Stimulated activated CD4-positive, alpha-beta T cell treated with anti-CD3 and anti-CD28 coated beads, TNF-alpha, amount 100 ng/mL, for 1 hour (primary cell): ENCODE measurements at regions not wholly inside any gene's neighbourhood (a gene's known extent, or its start where the extent isn't known, plus 50 kb on each side); places are given as distances from the start of the nearest gene placed in this dataset.
"Not testable (repeated sequence)": the region's sequence is repeated elsewhere in the genome, so short reads cannot be mapped to it uniquely, and the experiment has no call there.

Source experiments
- DNase-seq, 3 donors: peaks; one replicate each; pipeline ENCODE4 v3.0.0-alpha.2; 2020; ENCODE audit warnings: low read depth in 3 of 3, low spot score in 1 of 3

DNA sequence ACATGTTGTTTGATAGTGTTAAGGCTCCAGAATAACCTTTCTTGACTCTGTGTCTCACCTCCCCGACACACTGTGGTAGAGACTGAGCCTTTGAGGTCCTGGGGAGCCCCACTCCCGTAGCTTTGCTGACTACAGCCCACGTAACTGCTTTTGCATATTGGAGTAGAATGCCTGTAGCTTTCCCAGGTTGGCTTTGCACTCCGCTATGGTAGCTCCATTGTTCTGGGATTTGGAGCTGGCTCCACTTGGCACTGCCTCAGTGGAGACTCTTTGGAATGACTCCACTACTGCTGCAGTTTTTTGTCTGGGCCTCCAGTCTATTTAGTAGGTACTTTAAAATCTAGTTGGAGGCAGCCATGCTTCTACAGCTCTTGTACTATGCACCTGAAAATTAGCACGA, 56.2 kb upstream of the ANXA1 start:
- DNase-seq, result no peak

DNA sequence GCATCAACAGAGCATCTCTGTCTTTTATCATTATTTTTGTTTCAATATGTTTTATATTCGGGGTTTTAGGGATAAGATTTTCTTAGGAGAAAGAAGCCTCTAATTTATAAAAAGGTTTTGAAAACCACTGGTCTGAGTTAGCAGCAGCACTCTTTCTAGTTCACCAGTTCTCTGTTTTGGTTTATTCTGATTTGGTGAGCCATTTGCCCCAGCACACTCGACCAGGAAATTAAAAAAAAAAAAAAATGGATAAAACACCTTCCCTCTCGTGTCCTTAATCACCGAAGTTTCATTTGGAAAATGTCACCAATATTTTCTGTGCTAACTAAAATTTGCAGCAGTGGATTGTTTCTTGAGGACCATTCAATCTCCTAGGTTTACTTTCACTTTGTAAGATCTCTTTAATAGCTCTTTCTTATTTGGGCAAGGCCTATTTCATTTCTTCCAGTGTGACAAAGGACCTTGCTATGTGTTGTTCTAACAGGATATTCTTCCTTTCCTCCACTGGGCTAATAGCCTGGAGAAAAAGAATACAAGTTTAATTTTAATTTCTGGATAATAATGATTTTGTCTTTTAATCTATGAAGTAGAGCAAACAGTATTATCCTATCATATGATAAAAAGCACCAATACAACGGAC, 57.8 kb upstream of the ANXA1 start:
- no peak for DNase-seq

DNA sequence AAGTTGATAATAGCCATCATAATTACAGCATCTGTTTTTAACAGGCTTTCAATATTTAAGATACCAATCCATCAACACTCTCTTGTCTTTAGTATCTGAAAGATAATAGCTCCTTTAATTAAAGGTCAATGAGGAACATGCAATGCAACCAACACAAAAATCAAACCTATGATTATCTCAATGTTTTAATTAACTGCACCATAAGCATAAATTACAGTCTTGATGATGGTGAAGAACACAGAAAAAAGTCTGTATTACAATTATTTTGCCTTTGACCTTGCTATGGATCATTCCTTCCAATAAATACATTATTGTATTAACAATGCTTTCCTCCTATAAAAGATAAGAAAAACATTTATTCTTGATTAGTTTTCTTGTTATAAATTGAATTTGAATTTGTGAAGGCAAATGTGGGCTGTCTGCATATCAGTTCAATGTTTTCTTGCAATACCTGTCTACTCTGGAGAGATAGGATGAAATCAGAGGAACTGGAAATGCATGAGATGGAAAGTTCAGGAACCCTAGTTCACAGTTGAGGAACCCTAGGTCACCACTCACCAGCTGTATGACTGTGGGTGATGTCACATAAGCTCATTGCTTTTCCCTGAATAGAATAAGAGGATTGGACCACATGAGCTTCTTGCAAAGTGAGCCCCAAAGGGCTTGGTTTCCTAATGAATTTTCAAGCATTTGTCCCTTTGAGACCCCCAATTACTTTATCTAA, 58.5 kb upstream of the ANXA1 start:
- DNase-seq, result no peak

DNA sequence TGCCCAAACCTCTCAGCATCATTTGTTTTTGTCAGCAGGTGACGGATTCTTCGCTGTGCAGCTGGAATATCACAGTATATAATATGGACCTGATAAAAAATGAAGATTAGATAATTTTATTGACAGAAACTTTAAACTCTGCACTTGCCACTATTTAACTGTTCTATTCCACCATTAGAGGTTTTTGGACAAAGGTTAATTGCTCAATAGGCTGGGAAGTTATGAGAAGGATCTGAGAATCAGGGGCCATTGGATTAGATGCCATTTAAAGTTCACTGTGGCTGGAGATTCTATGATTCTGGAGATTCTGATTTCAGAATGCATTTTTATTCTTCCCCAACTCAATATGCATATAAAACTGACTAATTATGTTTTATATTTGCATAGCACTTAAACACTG, 59.8 kb upstream of the ANXA1 start:
- no peak for DNase-seq

DNA sequence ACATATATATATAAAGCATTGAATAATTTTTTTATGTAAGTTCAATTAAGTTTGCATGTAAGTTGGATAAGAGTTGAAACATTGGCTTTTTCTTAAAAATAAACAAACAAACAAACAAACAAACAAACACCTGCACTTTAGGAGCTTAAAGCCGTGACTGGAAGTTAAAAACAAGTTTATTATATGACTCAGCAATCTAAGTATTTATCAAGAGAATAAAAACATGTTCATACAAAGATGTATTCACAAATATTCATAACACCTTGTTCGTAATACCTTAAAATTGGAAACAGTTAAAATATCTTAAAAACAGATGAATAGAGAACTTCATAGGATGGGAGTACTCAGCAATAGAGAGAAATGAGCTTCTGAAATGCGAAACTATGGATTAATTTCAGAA, 61.5 kb upstream of the ANXA1 start:
- DNase-seq, result no peak

DNA sequence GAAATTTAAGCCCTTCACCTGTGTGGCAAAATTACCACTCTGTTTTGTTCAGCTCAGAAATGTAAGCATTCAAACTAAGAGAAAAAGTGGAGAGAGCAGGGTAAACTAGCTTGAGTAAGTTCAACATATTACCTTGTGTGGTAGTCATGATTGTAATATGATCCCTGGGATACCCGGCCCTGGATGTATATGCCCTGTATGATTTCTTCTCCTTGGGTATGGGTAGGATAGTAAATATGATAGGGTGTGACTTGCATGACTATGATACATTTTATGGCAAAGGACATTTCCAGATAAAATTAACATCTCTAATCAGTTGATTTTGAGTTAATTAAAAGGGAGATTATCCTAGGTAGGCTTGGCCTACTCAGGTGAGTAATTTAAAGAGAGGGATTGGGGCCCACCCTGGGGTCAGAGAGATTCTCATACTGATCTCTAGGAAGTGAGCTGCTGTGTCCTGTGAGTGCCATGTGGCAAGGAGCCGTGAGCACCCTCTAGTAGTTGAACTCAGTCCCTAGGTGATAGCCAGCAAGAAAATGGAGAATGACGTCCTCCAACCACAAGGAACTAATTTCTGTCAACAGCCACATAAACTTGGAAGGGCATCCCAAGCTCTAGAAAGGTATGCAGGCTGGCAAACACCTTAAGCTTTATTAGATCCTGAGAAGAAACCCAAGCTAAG, 62.2 kb upstream of the ANXA1 start:
- no peak for DNase-seq

DNA sequence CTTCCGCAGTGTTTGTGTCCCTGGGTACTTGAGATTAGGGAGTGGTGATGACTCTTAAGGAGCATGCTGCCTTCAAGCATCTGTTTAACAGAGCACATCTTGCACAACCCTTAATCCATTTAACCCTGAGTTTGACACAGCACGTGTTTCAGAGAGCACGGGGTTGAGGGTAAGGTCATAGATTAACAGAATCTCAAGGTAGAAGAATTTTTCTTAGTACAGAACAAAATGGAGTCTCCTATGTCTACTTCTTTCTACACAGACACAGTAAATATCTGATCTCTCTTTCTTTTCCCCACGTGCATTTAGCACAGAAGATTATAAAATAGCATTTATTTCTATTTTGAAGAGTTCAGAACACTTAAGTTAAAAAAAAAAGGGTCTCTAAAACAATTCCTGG, 63.8 kb upstream of the ANXA1 start:
- not testable (repeated sequence) for DNase-seq

DNA sequence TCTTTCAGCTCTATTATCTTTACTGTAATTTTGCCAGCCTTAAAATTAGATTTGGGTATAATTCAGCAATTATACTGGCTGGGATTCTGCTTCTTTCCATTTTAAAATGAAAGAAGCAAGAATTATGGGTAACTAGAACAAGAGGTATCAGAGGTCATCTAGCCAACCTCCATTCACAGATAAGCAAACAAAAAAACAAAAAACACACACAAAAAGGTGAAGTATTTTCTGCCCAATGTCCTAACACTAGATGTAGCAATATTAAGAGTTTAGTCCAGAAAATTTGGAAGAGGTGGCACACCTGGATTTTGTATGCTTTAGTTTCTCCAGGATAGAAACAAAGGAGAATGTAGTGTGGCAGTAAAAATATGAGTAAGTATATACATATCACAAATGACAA, 68.1 kb upstream of the ANXA1 start:
- DNase-seq, result no peak

DNA sequence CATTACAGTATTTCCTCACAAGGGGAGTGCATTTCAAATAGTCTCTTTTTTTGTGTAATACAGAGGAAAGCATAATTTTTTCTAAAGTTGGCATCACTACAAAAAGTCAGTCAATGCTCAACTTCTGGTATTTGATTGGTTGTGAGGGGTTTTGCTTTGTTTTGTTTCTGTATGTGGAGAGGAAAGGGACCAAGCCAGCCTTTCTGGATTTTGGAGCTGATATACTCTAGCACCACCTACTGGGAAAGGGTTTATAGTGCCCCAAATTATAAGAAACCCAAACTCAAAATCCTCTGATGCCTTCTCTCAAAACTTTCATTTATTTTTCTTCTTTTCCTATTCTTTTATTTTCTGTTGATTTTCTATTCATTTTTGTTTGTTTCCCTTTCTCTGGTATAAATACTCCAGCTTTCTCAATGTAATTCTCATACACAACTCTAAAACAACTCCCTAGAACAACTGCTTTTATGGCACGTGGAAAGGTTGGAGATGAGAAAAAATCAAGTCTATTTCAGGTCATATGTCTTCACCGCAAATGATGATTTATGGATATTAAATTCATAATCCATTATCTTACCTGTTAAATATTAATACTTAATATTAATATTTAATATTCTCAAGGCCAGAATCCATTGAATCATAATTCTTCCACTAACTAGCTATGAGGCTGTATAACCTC, 69.5 kb upstream of the ANXA1 start:
- DNase-seq, result no peak

DNA sequence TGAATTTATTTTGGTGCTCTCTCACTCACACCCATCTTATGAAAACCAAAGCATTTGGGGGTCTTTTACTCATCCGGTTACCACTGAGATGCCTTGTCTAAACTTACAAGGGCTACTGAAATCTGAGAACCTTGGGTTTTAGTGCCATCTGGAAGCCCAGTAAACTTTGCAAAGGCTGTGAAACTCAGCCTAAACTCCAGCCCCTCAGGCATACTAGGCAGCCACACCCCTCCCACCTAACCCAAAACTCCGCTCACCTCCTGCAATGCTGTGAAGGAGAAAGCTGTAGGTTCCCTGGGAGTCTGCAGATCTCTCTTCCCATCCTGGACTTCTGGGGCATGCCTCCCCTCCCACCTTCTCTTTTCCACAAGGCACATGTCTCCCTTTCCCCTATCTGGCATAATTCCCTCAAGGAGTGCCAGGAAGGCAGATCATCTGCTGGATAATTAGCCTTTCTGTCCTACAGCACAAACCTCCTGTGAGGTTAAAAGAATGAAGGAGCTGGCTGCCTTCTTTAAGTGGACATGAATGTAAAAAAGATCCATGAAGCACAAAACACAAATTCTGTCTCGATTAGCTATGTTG, 71.5 kb upstream of the ANXA1 start:
- no peak for DNase-seq

DNA sequence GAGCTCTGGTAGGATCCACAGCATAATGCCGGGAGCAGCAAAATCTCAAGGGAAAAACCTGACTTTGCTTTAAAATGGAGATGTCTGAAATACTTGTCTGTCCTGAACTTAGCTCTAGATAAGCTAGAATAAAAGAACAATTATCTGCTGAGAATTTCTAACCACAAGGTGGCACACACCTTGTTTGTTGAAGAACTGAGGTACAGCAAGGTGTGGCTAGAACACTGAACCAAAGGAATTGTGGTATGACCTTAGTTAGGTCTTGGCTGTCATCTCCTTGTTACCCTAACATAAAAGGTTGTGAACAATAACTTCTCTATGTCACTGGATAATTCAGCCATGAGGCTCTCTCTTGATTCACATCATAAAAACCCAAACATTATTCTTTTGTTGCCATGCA, 72.3 kb upstream of the ANXA1 start:
- no peak for DNase-seq

DNA sequence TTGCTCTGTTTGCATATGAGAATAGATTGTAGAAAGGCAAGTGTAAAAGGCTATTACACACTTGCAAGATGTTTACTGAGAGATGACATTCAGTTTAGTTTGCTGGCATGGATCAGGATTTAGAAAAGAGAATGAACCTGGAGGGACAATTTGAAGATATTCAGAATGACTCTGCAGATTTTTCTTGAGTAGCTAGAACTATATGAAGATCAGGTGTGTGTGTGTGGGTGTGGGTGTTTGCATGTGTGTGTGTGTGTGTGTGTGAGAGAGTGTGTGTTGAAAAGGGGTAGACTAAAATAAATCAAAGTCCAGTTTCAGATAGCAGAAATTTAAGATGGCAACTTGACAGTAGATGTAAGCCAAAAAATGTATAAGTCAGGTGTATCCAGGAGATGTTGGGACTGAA, 74.0 kb upstream of the ANXA1 start:
- DNase-seq, result no peak

DNA sequence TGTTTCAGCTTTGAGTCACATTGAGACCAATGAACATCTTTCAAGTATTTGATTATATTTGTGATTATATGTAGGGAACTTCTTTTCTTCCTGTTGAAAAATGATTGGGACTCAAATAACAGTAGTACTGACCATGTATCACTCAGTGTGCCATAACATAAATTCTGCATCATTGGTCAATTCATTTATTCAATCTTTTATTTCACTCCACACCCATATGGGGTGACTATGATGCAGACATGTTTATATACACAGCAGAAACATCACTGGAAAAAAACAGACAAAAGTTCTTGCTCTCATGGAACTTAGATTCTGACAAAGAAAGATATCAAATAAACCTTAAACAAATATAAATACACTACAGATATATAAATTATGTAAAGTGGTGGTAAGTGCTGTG, 74.7 kb upstream of the ANXA1 start:
- no peak for DNase-seq

DNA sequence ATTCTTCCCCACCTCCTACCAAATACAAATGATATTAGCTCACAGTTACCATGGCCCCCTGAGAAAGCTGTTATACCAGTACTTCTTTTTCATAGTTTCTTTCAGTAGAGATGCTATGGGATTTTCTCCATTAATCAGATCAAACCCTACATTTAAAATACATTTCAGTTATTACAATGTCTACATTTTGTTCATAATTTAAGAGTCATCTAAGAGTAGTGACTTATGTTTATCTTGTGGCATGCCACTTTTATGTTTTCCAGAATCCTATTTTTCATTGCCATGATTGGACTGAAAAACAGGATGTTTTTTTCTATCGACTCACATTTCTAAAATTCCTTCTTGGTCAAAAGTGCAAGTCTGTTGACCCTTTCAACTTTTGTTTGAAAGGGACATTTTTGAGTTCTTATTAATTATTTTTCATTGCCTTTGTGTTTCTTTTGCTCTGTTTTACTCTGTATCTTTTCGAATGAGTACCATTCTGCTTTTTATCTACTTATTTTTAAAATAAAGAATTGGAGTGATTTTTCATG, 77.4 kb upstream of the ANXA1 start:
- DNase-seq, result no peak

DNA sequence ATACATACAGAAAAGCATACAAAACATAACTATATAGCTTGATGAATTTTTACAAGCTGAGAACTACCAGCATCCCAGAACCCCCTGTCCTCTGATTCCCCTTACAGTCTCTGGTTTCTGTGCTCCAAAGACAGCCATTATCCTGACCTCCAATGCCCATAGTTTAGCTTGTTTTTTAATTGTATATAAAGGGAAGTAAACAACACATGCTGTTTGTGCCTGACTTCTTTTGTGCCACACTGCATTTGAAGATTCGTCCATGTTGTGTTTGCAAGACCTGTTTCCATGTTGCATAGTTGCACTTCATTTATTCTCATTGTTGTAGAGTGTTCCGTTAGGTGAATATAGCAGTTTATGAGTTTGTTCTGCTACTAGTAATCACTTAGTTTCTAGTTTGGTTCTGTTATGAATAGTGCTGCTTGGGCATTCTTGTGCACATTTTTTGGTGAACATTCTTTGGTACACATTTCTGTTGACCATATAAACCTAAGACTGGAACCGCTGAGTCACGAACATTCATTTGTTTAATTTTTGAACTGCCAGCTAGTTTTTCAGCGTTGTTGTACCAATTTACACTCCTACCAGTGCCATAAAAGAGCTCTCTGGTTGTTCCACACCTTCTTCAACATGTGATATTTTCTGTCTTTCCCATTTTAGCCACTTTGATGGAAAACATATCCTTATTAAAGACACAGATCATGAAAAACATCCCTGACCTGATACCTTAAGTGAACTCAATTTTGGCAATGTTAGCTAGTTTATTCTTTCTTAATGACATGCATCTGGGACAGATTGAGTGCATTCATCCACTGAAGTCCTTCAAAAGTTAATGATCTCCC, 78.1 kb upstream of the ANXA1 start:
- no peak for DNase-seq

DNA sequence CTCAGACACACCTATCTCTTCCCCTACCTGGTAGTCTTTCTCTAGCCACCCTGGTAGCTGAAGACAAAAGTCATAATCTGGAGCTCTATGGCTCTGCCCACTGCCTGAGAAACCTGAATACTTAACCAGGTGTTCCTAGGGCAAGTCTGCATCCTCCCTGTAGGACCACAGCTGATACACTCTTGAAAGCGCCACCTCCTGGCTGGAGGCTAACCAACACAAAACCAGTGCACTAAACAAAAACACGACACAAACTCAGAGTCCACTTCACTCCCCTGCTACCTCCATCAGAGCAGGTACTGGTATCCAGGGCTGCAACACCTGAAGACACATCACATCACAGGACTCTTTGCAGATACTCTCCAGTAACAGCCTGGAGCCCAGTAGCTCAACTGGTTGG, 84.6 kb upstream of the ANXA1 start:
- DNase-seq, result no peak

DNA sequence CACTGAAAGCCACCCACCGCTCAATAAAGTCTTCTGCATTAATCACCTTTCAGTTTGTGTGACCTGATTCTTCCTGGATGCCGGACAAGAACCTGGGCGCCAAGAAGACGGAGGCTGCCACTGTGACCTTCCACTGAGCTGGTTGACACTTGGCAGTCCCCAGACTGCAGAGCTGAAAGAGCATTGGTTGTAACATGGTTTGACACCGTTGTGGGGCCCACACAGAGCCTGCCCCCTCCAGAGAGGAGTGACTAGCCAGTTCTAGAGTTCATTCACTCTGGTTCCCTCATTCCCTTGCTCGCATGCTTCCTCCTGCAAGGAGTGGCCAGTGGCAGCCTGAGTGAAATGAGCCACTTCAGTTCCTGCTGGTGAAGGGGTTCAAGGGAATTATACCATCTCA, 86.2 kb upstream of the ANXA1 start:
- no peak for DNase-seq

DNA sequence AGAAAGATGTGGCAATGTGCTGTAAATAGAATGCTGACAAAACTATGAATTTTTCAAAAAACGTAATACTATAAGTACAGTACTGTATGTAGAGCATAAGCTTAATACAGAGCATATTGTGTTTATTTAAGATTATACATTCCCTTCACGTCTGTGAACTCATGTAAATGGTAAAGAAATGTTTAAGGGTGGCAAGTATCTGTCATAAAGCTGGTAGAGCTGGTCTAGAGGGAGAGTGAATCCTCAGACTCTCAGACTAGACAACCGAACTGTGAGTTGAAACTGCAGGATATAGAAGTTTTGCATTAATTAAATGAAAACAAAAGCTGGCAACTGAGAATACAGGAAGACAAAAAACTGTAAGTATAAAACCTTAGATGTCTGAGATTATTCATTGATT, 87.3 kb upstream of the ANXA1 start:
- DNase-seq, result no peak

DNA sequence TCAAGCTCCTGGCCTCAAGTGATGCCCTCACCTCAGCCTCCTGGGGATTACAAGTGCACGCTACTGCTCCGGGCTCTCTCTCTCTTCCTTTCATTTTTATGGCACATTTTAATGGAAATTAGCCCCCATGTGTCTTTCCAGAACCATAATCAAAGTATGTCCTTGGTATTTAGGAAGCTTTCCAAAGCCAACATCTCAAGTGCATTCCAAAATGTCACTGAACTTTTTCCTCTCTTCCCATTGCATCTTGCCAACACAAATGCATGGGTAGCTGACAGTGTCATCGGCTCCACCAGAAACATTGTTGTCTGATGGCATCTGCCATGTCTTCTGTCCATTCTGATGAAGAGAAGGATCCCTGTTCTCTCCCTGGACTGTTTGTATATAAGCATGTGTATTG, 90.5 kb upstream of the ANXA1 start:
- no peak for DNase-seq

DNA sequence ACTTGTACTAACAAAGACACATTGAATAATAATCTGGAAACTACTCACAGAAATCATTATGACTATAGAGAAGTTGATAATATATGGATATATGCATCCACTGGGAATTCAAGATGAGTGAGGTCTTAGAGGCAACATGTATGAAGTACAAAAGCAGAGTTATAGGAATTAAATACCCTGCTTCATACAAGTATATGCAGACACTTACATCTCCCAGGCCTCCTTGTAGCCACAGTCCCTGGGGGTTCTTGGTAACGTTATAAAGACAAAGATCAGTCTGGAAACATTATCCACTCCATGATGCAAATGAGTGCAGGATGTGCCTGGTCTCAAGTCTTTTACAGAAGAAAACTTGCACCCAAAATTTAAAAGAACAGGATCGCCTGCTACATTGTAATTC, 92.4 kb upstream of the ANXA1 start:
- DNase-seq, result no peak

DNA sequence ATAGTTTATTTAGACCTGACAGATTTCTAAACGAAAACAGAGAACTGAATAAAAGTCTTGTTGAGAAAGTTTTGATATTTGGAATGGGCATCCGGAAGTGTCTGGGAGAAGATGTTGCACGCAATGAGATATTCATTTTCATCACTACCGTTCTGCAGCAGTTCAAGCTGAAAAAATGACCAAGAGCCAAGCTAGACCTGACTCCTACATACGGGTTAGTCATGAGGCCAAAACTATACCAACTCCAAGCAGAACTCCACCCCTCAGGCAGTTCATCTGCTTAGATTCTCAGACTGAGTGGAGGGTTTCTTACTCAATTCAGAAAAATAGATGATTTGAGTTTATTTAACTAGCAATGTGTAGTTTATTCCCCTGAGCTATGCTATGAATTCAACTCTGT, 95.4 kb upstream of the ANXA1 start:
- no peak for DNase-seq
